SHP77 treated with DMSO at 0.1 percent for 48 hours (cell line): ENCODE measurements at regions not wholly inside any gene's neighbourhood (a gene's known extent, or its start where the extent isn't known, plus 50 kb on each side); places are given as distances from the start of the nearest gene placed in this dataset.
"Not testable (repeated sequence)": the region's sequence is repeated elsewhere in the genome, so short reads cannot be mapped to it uniquely, and the experiment has no call there.

Experiments
- DNase-seq: peaks from one replicate; lab custom pipeline; 2025; lab: John Stamatoyannopoulos, UW

DNA sequence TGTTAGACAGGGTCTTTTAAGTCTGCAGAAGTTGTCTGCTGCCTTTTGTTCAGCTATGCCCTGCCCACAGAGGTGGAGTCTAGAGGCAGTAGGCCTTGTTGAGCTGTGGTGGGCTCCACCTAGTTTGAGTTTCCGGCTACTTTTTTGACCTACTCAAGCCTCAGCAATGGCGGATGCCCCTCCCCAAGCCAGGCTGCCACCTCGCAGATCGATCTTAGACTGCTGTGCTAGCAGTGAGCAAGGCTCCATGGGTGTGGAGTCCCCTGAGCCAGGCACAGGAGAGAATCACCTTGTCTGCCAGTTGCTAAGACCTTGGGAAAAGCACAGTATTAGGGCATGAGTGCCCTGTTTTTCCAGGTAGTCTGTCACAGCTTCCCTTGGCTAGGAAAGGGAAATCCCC is 664.6 kb upstream of the DPPA4 start:
- not testable (repeated sequence) for DNase-seq

DNA sequence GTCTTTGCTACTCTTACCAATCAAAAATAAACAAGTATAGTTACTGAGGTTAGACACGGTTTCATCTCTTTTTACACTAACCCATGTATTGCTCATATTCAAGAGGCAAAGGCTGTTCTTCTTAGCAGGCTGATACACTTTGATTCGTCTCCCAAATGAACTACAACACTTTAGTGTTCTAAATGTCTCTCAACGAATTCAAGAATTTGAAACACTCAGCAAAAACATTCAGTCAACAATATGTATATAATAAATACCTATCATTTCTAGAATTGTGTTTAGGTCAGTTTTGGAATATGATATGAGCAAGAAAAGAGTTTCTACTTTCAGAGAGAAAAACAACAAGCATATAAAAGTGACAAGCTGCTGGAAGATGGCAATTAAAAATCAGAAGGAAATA is 669.6 kb upstream of the DPPA4 start:
- no peak for DNase-seq

DNA sequence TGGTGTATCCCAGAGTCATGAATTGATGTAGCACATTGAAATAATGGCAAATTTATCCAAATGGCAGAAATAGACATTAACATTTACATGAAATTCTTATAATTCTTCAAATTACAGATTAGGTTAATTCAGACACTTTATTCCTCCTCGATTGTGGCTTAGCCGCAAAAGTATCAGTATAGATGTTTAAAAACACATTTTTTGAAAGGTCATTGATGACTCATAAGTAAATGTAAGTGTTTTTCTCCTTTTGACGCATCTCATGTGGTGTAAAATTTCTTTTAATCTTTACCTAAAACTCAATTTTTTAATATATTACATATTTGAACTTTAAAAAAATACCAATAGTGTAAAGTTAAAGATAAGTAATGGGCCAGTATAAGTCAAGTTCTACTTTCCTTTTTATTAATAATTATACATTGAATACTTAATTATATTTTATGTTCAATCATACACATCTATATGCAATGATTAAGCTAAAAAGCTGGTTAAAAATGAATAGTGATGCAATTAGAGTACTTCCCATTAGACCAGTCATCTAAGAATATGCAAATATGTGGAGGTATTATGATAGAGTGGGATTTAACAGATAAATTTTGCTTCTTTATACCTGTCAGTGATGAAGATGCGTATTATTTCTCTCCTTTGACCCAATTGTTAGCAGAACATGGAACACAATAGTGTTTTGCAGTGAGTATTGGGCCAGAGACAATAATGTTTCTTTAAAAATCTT is 678.1 kb upstream of the DPPA4 start:
- DNase-seq = no peak

DNA sequence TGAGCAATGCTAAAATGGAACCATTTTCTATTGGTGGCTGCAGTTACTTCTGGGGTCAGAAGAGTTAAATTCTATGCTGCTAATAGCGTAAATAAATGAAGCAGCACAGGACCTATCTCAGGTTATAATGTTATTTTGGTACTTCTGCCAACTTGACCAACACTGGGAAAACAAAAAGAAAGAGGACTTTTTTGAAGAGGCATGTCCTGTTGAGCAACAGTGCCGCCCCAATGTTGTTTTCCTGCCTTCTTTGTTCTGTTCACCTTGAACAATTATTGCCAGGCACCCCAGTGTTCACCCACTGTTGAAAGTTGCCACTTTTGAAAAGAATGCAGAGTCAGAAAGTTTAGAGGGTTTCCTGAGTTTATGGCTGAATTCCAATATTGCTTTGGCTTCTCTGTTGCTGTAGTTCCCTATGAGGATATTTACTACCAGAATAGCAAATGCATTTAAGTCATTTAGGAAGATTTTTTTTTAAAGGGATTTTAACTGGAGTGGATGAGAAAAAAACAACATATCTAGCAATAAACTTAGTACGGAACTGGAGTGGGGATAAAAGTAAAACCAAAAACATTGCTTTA is 679.0 kb upstream of the DPPA4 start:
- DNase-seq = no peak

DNA sequence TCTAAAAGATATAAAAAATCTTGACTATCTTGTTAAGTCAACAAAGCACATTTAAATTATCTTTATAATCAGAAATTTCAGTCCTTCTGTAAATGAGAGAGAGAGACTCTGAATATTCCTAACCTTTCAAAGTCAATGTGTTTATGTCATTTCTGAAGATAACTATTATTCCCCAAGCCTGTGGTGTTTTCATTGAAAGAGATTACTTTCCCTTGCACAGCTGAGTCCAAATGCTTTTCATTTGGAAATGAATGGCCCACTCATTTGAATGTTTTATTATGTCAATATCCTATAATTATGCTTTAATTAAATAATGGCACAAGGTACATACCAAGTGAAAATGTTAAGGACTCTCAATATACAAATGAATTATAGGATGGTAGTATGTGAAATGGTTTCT is 680.0 kb upstream of the DPPA4 start:
- DNase-seq = no peak

DNA sequence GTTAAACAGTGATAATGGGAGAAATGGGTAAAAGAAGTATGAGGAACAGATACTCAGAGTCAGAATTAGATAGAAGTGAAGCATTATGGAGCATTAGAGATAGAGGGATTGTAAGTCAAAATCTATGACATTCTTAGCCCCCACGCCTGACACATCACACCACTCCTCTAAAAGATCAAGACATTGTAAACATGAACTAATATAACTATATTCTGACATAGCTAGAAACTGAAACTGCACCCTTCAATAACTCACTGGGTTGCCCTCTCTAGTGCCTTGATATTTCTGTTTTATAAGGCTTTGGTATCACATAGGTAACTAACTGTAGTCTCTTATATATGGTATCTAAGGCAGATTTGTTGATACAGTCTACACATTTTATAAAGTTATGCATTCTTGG is 684.3 kb upstream of the DPPA4 start:
- DNase-seq = no peak

DNA sequence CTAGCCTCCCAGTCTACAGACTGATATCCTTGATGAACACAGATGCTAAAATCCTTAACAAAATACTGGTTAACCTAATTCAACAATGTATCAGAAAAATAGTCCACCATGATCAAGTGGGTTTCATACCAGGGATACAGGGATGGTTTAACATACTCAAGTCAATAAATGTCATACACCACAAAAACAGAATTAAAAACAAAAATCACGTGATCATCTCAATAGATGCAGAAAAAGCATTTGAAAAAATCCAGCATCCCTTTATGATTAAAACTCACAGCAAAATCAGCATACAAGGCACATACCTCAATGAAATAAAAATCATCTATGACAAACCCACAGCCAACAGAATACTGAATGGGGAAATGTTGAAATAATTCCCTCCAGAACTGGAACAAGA is 685.7 kb upstream of the DPPA4 start:
- DNase-seq = not testable (repeated sequence)

DNA sequence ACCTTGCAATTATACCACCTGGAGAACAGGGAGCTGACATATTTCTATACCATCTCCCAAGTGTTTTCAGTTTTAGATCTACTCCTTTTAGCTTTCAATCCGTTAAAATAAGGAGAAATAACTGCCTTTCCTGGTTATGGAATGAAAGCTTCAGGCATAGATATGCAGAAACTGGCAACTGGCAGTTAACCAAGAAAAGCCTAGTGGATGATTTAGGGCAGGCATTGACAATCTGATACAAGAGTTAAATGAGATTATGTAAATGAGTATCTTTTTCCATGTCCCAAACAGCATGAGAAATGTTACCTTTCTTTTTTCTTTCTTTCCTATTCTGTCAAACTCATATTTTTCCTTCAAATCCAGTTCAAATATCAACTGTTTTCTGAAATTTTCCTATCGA is 689.1 kb upstream of the DPPA4 start:
- DNase-seq = no peak

DNA sequence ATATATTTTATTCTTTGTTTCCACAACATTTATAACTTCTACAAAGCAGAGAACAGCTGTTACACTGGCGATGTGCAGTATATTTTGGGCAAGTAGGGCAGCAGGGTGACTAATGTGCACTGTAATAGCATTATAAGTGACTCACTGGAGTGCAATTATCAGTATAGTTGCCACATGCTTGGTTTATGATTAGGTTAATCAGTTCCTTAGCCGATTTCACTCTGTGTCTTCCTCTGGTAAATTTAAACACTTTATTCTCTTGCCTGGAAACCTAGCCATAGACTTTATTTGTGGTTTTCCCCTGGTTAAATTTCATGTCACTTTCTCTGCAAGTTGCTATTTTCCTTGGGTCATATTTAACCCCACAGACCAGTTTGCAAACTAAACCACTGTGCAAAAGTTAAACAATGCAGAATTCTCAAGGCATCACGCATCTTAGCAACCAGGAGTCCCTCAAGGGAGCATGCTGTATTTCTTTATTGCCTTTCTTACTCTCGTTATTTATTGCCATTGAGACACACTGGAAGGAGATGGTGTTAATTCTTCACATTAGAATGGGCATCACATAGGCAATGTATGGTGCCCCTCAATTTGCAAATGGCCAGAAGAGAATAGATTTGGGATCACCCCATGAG is 690.2 kb upstream of the DPPA4 start:
- DNase-seq = no peak

DNA sequence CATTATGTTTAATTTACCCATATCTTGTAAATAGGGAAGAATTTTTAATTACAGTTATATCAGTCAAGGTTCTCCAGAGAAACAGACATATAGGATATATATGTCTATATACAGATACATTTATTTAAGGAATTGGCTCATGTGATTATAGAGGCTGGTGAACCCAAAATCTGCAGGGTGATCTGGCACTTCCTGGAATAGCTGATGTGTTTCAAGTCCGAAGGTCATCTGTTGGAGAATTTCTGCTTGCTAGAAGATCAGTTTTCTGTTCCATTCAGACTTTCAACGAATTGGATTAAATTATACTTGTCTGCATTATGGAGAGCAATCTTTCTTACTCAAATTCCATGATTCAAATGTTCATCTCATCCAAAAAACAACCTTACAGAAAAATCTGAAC is 694.6 kb upstream of the DPPA4 start:
- no peak for DNase-seq

DNA sequence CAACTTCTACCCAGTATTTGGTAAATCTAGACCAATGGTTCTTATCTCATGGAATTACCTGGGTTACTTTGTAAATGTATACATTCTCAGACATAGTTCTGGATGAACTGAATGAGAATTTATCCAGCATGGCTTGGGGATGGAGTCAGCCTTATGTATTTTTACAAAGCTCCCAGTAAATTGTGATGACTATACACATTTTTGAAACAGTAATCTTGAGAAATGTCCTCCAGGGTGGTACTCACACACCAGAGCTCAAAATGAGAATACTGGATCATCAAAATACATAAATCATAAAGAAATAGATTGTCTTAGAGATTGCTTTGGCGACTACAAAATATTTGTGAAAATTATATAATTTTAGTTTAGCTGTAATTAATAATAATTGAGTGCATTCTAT is 722.1 kb upstream of the DPPA4 start:
- DNase-seq = no peak

DNA sequence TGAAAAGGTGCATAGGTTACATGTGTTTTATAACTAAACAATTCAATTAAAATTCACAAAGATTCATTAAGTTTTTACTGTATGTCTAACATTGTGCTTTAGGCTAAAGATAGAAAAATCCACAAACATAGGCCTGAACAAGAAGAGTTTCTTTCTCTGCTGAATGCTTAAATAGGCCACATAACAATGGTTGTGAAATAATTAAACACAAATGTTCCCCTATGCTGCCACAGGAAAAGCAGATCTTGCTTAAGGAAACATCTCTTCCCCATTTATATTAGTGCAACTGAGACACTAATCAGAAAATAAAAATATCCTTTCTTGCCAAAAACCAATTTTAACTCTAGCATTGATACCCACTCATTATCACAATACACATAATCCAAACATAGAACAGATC is 725.4 kb upstream of the DPPA4 start:
- no peak for DNase-seq

DNA sequence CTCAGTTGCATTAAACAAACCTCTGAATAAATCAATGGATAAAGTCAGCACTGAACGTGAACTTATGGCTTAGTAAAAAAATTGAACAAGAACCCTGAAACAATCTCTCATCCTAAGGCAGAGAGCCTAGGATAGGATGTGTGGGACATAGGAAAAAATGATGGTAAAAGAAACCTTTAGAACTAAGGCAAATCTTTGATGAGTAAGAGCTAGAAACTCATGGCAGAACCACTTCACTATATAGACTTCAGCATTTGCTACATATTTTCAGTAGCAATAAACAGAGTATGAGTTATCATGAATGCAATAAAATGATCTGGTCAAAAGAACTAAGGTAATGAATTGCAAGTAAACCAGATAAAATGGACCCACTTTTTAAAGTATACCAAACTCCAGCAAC is 725.8 kb upstream of the DPPA4 start:
- no peak for DNase-seq

DNA sequence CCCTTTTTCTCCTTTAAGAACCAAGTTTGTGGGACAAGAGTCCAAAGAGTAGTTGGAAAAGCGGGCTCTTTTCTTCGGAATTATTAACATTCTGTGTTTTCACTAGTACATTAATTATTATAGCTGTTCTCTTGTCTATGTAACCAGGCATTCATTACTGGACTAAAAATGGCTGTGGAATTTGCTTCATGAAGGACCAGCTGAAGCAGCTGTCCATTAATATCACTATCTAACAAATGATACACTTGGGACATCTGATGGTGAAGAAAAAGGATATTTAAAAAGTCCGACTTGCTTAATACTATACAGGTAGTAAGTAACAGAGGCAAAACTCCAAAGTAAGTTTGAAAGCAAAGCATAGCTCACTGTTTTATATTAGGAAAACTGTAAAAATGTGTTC is 728.9 kb upstream of the DPPA4 start:
- DNase-seq = no peak

DNA sequence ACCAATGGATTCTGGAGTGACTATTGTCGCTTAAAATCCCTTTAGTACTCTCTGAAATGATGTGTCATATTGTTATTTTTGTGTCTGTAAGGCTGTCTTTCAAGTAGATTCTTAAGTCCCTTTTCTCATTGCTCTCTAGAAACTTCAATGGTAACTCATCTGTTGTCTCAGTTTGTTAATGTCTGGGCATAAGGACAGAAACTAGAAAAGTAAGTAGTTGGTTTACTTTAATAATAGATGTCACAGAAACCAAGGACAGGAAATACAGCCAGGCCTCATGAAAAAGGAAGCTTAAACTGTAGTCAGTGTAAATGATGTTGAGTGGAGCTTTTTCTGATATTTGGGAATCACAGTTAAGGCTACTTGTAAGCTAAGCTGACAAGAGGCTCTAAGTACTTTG is 730.2 kb upstream of the DPPA4 start:
- DNase-seq = no peak

DNA sequence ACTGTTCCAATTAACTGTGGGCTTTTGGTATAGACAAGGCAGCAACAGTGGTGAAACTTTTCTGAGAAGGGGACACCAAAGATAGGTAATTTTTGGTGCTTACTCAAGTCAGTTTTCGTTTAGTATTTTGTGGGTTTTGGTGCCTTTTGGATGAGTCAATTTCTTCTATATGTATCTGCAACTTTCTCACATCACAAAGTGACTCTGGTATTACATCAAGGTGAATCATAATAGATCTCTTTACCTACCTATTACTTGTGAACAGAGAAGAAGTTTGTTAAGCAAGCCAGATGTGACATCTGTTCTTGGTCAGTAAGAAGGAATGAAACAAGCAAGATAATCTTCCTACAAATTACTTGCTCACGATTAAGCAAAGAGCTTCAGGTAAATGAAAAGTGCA is 732.4 kb upstream of the DPPA4 start:
- no peak for DNase-seq

DNA sequence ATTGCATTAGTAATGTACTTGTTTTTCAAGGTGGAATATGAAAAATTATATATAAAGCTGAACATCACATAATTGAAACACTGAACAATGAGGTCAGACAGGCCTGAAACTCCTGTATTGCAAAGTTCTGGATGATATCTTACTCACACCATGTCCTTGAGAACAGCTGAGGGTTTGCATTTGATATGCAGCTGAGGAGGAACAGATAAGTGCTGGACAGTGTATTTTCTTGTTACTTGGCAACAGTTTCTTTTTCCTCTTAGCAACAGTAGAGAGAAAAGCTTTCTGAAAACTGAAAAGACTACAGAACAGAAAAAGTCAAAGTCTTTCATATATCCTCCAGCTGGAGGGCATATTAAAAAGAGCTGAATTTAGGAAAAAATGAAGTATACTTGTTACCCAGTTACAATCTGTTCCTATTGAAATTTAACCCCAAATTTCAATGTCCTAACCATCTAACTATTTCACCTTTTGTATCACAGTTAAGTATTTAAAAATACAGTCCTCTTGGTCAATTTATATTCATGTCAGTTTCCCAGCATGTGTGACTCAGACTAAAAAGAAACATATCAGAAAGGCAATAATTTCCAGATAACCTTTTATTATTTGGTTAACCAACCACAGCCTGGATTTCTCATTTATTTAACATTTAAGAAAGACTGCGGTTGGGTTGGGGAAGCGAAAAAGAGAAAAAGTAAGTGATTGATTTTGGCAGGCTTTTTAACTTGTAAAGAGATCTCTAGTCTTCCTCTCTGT is 733.0 kb upstream of the DPPA4 start:
- no peak for DNase-seq

DNA sequence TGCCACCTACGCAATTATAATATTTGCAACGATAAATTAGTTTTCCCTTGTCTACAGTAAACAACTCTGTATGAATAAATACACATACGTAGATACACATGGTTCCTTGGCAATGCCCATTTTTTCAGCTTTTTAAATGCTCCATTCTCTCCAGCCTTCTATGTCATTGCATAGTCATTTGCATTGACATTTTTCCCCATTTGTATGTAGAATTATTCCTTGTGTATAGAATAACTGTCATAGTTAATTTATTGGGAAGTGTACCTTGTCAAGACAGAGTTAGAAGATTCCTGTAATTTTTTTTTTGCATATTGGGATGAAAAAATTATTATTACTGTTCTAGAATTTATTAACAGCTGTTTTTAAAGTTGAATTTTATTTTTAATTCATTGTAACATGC is 736.7 kb upstream of the DPPA4 start:
- no peak for DNase-seq

DNA sequence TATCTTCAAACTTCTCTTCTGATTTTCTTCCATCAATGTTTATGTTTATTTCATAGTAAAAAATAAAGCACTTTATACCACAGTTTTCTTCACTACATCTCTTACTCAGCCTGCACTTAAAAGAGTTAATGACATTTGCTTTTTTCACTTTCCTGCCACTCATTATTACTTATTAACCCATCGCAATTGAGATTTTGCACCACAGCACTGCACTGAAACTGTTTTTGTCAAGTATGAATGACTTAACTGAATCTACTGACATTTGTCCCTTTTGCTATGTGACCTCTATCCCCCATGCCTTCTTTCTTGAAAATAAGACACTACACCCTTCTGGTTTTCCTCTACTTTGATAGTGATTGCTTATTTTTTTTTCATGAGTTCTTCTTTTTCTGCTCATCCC is 739.7 kb upstream of the DPPA4 start:
- DNase-seq = no peak

DNA sequence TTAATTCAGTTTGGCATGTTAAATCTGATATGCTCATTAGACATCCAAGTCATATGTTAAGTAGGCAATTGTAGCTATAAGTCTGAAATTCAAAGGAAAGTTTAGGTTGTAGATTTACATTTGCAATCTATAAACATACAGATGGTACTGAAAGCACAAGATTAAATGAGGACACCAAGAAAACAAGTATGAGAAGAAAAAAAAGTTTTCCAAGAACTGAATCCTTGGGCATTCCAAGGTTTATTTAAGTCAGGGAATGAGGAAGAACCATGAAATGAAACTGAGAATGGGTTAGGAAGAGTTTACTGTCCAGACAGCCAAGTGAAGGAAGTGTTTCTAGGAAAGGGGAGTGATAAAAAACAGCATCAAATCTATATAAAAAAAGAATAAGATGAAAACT is 756.1 kb upstream of the DPPA4 start:
- DNase-seq = no peak

DNA sequence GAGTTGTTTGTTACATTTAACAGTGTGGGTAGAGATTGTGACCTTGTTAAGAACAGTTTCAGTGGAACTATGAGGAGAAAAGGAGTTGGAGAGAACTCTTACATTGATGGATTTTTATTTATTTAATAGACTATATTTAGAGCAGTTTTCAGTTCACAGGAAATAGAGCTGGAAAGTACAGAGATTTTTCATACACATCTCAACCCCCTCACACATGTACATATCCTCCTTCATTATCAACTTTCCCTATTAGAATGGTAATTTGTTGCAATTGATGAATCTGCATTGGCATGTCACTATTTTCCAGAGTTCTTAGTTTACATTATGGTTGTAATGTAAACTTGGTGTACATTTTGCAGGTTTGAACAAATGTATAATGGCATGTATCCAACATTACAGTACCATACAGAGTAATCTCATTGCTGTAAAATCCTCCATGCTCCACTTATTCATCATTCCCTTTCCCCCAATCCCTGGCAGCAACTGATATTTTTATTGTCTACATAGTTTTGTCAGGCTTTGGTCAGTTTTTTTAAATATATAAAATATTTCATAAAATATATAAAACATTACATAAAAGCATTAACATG is 756.6 kb upstream of the DPPA4 start:
- DNase-seq = no peak

DNA sequence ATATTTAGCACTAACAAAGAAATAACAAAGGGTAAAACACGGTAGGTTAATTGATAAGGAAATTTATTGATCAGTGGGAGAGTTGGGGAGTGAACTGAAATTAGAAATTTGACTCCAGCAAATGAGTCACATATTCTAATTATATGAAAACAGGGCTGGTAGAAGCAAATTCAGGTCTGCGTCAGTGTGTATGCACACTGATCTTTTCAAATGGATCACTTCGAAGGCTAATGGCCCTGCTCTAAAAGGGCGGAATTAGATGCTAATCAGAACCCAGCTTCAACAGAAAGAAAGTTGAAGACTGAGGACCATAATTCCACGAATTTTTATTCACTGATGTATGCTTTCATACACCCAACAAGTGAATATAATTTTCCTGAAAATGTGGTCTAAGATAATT is 762.4 kb upstream of the DPPA4 start:
- no peak for DNase-seq

DNA sequence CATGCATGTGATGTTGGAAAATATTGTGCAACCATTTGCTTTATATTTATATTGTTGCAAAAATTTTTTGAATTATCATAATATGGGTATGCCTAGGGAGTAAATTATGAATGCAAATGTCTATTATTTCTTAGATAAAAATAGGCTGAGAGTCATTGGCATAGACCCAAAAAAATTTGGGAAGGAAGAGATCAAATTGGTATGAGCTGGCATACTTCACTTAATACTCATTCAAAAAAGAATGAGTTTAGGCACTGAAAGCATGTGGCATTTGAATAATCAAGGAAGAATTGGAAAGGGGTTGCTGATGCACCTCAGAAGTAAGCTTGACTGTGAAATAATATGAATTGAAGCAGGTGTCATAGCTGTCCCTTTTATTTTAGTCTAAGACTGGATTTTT is 764.0 kb upstream of the DPPA4 start:
- DNase-seq = no peak
